Nephron progenitor cell (in vitro differentiated cells): ENCODE measurements at regions not wholly inside any gene's neighbourhood (a gene's known extent, or its start where the extent isn't known, plus 50 kb on each side); places are given as distances from the start of the nearest gene placed in this dataset.
"Not testable (repeated sequence)": the region's sequence is repeated elsewhere in the genome, so short reads cannot be mapped to it uniquely, and the experiment has no call there.

Experiments used
- DNase-seq: peaks from one replicate; pipeline ENCODE4 v3.0.0; 2021
- H3K27ac Mint-ChIP-seq: 2 replicates; pipeline ENCODE4 v1.8.0; 2021; ENCODE audit warnings: mild to moderate bottlenecking, moderate library complexity, mixed read lengths
- H3K27me3 Mint-ChIP-seq: 2 replicates; pipeline ENCODE4 v1.8.0; 2021; ENCODE audit warnings: mild to moderate bottlenecking, low read depth, mixed read lengths; ENCODE audit not compliant: poor library complexity
- H3K36me3 Mint-ChIP-seq: 2 replicates; pipeline ENCODE4 v1.8.0; 2021; ENCODE audit warnings: low read depth, mixed read lengths
- H3K4me1 Mint-ChIP-seq: 2 replicates; pipeline ENCODE4 v1.8.0; 2021; ENCODE audit warnings: mixed read lengths
- H3K4me3 Mint-ChIP-seq: 2 replicates; pipeline ENCODE4 v1.8.0; 2021; ENCODE audit warnings: mild to moderate bottlenecking, moderate library complexity, mixed read lengths
- H3K9me3 Mint-ChIP-seq: 2 replicates; pipeline ENCODE4 v1.8.0; 2021; ENCODE audit warnings: mild to moderate bottlenecking, moderate library complexity, mixed read lengths
- CTCF ChIP-seq: fragments of 200-600 bp; sonication (generic); IDR thresholded peaks from 2 replicates; pipeline ENCODE4 v1.5.0; 2021; ENCODE audit warnings: antibody characterized with exemption

- peaks cover 22% of the 10 kb centered on the region for H3K4me1 Mint-ChIP-seq
- no peak overlapping the region for H3K27ac Mint-ChIP-seq
- TF ChIP-seq CTCF: no peak
- peaks cover 4% of the 10 kb centered on the region for H3K36me3 Mint-ChIP-seq
- no peak for DNase-seq
- peaks cover 26% of the 10 kb centered on the region for H3K9me3 Mint-ChIP-seq
- no peak overlapping the region for H3K4me3 Mint-ChIP-seq
- peaks cover 8% of the 10 kb centered on the region for H3K27me3 Mint-ChIP-seq
Measured at GRCh38 chr2:234703258-234703657, 206.4 kb upstream of the ARL4C start.

GRCh38 chr2:234702731-234703225 lies 205.9 kb upstream of the ARL4C start:
- TF ChIP-seq CTCF: no peak
- peaks cover 31% of the 10 kb centered on the region for H3K9me3 Mint-ChIP-seq
- peaks cover 8% of the 10 kb centered on the region for H3K27me3 Mint-ChIP-seq

GRCh38 chr2:234701841-234702240 lies 205.0 kb upstream of the ARL4C start:
- no peak overlapping the region for H3K4me3 Mint-ChIP-seq
- no peak for TF ChIP-seq CTCF
- H3K4me1 Mint-ChIP-seq: peaks cover 18% of the 10 kb centered on the region
- peaks cover 10% of the 10 kb centered on the region for H3K36me3 Mint-ChIP-seq
- peaks cover 8% of the 10 kb centered on the region for H3K27me3 Mint-ChIP-seq
- peaks cover 40% of the 10 kb centered on the region for H3K9me3 Mint-ChIP-seq
- no peak overlapping the region for H3K27ac Mint-ChIP-seq
- no peak for DNase-seq

More at GRCh38 chr2:234702731-234703225, 205.9 kb upstream of the ARL4C start:
- Mint-ChIP-seq H3K36me3 (peaks cover 7% of the 10 kb centered on the region), H3K4me3 (no peak overlapping the region), H3K27ac (no peak overlapping the region), H3K4me1 (peaks cover 18% of the 10 kb centered on the region)
- no peak for DNase-seq

- H3K27ac Mint-ChIP-seq: no peak overlapping the region
- DNase-seq: no peak
- TF ChIP-seq CTCF: no peak
- peaks cover 14% of the 10 kb centered on the region for H3K36me3 Mint-ChIP-seq
- peaks cover 10% of the 10 kb centered on the region for H3K27me3 Mint-ChIP-seq
- H3K4me3 Mint-ChIP-seq: no peak overlapping the region
- H3K4me1 Mint-ChIP-seq: peaks cover 18% of the 10 kb centered on the region
- peaks cover 44% of the 10 kb centered on the region for H3K9me3 Mint-ChIP-seq
Measured at GRCh38 chr2:234701421-234701820, 204.5 kb upstream of the ARL4C start.

- no peak overlapping the region for H3K27ac Mint-ChIP-seq
- H3K4me3 Mint-ChIP-seq: no peak overlapping the region
- H3K4me1 Mint-ChIP-seq: peaks cover 18% of the 10 kb centered on the region
- H3K36me3 Mint-ChIP-seq: peaks cover 29% of the 10 kb centered on the region
- H3K9me3 Mint-ChIP-seq: peaks cover 64% of the 10 kb centered on the region
- H3K27me3 Mint-ChIP-seq: peaks cover 10% of the 10 kb centered on the region
- no peak for DNase-seq
- no peak for TF ChIP-seq CTCF
Measured at GRCh38 chr2:234699456-234699855, 202.6 kb upstream of the ARL4C start.

- not testable (repeated sequence) for H3K4me3 Mint-ChIP-seq, DNase-seq, H3K27ac Mint-ChIP-seq, H3K4me1 Mint-ChIP-seq
- H3K27me3 Mint-ChIP-seq: peaks cover 16% of the 10 kb centered on the region
- peaks cover 32% of the 10 kb centered on the region for H3K36me3 Mint-ChIP-seq
- peaks cover 73% of the 10 kb centered on the region for H3K9me3 Mint-ChIP-seq
Measured at GRCh38 chr2:234697300-234697876, 200.5 kb upstream of the ARL4C start.
